ENCODE measurements at regions not wholly inside any gene's neighbourhood (a gene's known extent, or its start where the extent isn't known, plus 50 kb on each side); places are given as distances from the start of the nearest gene placed in this dataset.

DNA sequence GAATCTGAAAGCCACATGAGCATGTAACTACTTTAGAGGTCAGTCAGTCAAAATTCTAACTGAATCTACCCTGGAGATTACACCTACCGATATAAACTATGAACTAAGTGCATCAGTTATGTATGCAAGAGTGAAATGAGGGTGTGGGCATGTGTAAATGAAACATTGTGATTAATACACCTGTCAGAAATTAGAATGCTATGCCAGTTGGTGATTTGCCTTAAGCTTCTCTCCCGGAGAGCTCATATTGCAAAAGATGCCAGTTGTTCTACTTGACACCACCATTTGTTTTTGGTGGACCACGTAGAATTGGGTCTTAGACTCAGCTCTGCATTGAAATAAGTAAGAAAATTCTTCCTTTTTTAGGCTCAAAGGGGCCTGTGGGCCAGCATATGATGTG lies 91.0 kb upstream of the KBTBD8 start:
- no peak overlapping the region for H3K4me3 ChIP-seq (ENCODE audit: low read depth, low read length)
- no peak for DNase-seq (ENCODE audit: low read depth)
- TF ChIP-seq, protein P1, sequence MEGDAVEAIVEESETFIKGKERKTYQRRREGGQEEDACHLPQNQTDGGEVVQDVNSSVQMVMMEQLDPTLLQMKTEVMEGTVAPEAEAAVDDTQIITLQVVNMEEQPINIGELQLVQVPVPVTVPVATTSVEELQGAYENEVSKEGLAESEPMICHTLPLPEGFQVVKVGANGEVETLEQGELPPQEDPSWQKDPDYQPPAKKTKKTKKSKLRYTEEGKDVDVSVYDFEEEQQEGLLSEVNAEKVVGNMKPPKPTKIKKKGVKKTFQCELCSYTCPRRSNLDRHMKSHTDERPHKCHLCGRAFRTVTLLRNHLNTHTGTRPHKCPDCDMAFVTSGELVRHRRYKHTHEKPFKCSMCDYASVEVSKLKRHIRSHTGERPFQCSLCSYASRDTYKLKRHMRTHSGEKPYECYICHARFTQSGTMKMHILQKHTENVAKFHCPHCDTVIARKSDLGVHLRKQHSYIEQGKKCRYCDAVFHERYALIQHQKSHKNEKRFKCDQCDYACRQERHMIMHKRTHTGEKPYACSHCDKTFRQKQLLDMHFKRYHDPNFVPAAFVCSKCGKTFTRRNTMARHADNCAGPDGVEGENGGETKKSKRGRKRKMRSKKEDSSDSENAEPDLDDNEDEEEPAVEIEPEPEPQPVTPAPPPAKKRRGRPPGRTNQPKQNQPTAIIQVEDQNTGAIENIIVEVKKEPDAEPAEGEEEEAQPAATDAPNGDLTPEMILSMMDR (conservative IDR thresholded peaks at IDR 0.05; ENCODE audit: low read depth, low read length): no peak

DNA sequence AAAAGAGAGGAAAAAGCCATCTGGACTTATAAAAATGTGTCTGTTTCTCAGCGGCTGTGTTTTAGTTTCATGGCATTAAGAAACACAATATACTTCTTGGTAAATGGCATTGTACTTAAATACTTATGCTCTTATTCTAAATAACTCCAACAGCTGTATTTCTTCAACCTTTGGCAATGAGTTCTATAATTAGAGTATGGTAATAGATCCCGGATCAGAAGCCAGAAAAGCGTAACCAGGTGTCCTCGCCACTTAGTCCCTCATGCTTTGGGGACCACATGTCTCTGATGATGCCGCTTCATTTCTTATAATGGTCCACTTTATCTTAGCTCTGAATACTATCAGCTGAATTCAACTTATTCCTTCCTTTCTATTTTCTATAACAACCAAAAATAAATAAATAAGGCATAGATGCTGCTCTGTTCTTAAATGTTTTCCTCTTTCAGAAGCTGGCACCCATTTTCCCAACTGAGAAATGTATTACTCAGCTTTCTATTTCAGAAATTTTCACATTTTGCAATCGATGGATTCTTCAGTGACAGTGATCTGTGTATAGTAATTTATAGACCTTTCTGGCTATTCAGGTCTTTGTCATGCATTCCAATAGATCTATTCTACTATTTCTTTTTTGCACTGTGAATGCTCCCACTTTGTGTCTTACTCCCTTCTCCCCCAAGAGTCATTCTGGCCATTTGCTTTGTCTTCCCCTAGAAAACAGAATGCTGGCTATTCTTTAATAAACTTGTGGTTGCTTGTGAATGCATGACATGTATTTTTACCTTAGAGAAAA lies 87.6 kb upstream of the KBTBD8 start:
- no peak for DNase-seq (ENCODE audit: low read depth)
- no peak overlapping the region for H3K4me3 ChIP-seq (ENCODE audit: low read depth, low read length)
- TF ChIP-seq, protein P1 (conservative IDR thresholded peaks at IDR 0.05; ENCODE audit: low read depth, low read length): no peak

DNA sequence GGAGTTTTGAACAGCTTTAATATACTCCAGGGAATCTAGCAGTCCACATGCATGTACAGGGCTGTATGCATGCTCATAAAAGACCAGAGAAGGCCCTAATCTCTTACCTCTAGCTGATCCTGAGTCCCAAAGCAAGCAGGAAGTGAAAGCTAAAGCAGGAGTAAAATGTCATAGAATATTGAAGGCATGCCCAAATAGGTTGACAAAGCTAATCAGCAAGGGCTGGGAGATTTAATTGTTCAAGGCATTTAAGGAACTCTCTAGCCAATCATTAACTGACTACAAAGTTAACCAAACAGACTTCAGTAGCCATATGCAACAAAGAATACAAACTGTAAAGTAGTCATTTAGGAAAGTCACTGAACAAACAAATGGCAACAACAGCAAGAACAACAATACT lies 85.8 kb upstream of the KBTBD8 start:
- no peak overlapping the region for H3K4me3 ChIP-seq (ENCODE audit: low read depth, low read length)
- no peak for DNase-seq (ENCODE audit: low read depth)
- TF ChIP-seq, protein P1 (conservative IDR thresholded peaks at IDR 0.05; ENCODE audit: low read depth, low read length): no peak

DNA sequence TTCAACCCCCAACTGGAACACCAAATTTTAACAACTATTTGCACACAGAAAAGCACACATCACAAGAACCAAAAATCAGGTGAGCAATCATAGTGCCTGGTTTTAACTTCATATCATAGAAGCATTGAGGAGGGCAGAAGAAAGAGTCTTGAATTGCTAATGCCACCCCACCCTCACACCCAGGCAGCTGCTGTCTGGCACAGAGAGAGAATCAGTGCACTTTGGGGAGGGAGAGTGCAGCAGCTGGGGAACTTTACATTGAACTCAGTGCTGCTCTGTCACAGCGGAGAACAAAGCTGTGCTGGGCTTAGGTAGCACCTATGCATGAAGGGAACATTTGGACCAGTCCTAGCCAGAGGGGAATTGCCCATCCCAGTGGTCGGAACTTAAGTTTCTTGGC lies 76.0 kb upstream of the KBTBD8 start:
- no peak overlapping the region for H3K4me3 ChIP-seq (ENCODE audit: low read depth, low read length)
- TF ChIP-seq, protein P1 (conservative IDR thresholded peaks at IDR 0.05; ENCODE audit: low read depth, low read length): no peak
- DNase-seq (ENCODE audit: low read depth): no peak

DNA sequence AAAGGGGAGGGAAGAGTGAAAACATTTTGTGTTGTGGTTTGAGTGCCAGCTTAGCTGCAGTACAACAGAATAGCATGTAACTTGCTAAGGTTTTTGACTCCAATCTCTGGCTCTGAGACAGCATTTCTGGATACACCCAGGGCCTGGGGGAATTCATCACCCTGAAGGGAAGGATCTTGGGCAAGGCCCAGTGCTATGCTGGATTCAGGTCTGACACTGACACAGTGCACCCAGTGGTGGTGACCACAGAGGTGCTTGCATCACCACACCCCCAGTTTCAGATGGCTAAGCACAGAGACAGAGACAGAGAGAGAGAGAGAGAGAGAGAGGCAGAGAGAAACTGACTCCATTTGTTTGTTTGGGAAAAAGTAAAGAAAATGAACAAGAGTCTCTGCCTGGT lies 74.1 kb upstream of the KBTBD8 start:
- H3K4me3 ChIP-seq (ENCODE audit: low read depth, low read length): no peak overlapping the region
- TF ChIP-seq, protein P1 (conservative IDR thresholded peaks at IDR 0.05; ENCODE audit: low read depth, low read length): no peak
- DNase-seq (ENCODE audit: low read depth): no peak

DNA sequence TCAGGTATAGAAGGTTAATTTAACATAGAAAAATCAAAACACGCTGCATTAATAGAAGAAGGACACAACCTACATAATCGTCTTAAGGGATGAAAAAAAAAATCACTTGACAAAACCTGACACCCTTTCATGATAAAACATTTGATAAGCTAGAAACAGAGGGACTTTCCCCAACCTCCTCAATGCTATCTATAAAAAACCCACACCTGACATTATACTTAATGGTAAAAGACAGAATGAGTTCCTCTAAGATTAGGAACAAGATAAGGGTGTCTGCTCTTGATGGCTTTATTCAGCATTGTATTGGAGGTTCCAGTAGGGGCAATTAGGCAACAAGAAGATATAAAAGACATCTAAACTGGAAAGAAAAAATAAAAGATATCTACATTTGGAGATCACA lies 69.9 kb upstream of the KBTBD8 start:
- no peak overlapping the region for H3K4me3 ChIP-seq (ENCODE audit: low read depth, low read length)
- TF ChIP-seq, protein P1 (conservative IDR thresholded peaks at IDR 0.05; ENCODE audit: low read depth, low read length): no peak
- no peak for DNase-seq (ENCODE audit: low read depth)

DNA sequence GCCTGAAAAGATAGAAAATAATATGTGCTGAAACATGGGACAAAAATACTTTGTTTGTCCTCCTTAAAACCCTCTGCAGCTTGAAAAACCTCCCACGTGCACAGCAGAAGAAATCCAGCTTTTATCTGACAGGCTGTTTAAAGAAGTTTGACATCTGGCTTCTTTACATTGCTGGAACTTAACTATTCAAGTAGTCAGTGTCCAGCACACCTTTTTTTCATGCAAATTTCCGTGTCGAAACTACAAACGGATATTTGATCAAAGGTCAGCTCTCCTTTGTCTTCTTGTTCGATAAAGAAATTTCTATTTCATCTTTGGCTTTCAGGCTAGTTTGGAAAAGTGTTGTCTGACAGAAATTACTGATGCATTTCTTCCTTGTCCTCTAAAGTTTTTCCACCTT lies 66.8 kb upstream of the KBTBD8 start:
- H3K4me3 ChIP-seq (ENCODE audit: low read depth, low read length): no peak overlapping the region
- TF ChIP-seq, protein P1 (conservative IDR thresholded peaks at IDR 0.05; ENCODE audit: low read depth, low read length): no peak
- DNase-seq (ENCODE audit: low read depth): no peak

Data from epithelial cell of proximal tubule (primary cell).